Mesothelial cell of epicardium (in vitro differentiated cells): ENCODE measurements at regions not wholly inside any gene's neighbourhood (a gene's known extent, or its start where the extent isn't known, plus 50 kb on each side); places are given as distances from the start of the nearest gene placed in this dataset.

Experiments
- DNase-seq, 2 experiments: peaks; one replicate each; pipeline ENCODE4 v3.0.0; 2021; ENCODE audit warnings: low spot score in 2 of 2; ENCODE audit not compliant: unreplicated experiment in 2 of 2
- H3K27ac Mint-ChIP-seq: 2 replicates; pipeline ENCODE4 v1.8.0; 2021; ENCODE audit warnings: mixed read lengths
- H3K27me3 Mint-ChIP-seq: 2 replicates; pipeline ENCODE4 v1.8.0; 2021; ENCODE audit warnings: low read depth, mixed read lengths
- H3K36me3 Mint-ChIP-seq: 2 replicates; pipeline ENCODE4 v1.8.0; 2021; ENCODE audit warnings: mixed read lengths
- H3K4me1 Mint-ChIP-seq: 2 replicates; pipeline ENCODE4 v1.8.0; 2021; ENCODE audit warnings: mixed read lengths
- H3K4me3 Mint-ChIP-seq: 2 replicates; pipeline ENCODE4 v1.8.0; 2021; ENCODE audit warnings: mild to moderate bottlenecking, moderate library complexity, mixed read lengths
- H3K9me3 Mint-ChIP-seq: 2 replicates; pipeline ENCODE4 v1.8.0; 2021; ENCODE audit warnings: mixed read lengths
- TF ChIP-seq, protein P1 (sequence below): fragments of 200-600 bp; sonication (generic); IDR thresholded peaks from one replicate; pipeline ENCODE4 v1.5.0; 2021; ENCODE audit warnings: antibody characterized with exemption; ENCODE audit not compliant: unreplicated experiment

DNA sequence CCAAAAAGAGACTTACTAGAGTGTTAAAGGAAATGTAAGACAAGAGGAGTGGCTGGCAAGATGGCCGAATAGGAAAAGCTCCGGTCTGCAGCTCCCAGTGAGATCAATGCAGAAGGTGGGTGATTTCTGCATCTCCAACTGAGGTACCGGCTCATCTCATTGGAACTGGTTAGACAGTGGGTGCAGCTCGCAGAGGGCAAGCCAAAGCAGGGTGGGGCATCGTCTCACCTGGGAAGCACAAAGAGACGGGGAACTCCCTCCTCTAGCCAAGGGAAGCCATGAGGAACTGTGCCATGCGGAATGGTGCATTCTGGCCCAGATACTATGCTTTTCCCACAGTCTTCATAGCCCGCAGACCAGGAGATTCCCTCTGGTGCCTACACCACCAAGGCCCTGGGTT lies 308.7 kb downstream of the AGTPBP1 start:
- Mint-ChIP-seq H3K9me3 (peaks cover 31% of the 10 kb centered on the region), H3K4me3 (no peak overlapping the region), H3K36me3 (no peaks in the 10 kb centered on the region), H3K27ac (no peak overlapping the region), H3K4me1 (peaks cover 21% of the 10 kb centered on the region), H3K27me3 (no peaks in the 10 kb centered on the region)
- no peak for DNase-seq
- TF ChIP-seq, protein P1, sequence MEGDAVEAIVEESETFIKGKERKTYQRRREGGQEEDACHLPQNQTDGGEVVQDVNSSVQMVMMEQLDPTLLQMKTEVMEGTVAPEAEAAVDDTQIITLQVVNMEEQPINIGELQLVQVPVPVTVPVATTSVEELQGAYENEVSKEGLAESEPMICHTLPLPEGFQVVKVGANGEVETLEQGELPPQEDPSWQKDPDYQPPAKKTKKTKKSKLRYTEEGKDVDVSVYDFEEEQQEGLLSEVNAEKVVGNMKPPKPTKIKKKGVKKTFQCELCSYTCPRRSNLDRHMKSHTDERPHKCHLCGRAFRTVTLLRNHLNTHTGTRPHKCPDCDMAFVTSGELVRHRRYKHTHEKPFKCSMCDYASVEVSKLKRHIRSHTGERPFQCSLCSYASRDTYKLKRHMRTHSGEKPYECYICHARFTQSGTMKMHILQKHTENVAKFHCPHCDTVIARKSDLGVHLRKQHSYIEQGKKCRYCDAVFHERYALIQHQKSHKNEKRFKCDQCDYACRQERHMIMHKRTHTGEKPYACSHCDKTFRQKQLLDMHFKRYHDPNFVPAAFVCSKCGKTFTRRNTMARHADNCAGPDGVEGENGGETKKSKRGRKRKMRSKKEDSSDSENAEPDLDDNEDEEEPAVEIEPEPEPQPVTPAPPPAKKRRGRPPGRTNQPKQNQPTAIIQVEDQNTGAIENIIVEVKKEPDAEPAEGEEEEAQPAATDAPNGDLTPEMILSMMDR, result no peak

DNA sequence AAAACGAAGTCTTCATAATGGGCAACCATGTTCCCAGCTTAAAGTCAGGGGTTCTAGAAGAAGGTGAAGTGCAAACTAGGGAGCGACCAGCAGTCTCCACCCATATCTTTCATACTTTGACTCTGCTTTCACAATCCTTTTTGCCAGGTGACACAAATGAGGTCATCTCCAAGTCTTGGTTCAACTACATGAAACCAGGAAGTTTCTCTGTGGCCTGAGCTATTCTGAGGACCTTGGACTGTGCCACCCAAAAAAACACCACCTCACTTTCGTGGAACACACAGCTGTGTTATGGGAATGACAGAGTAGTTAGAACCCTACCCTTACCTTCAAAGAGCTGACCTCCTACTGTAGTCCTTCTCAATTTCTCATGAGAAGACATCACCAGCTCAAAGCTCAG lies 309.2 kb downstream of the AGTPBP1 start:
- Mint-ChIP-seq H3K9me3 (peaks cover 27% of the 10 kb centered on the region), H3K4me1 (peaks cover 25% of the 10 kb centered on the region), H3K36me3 (no peaks in the 10 kb centered on the region), H3K27me3 (no peaks in the 10 kb centered on the region), H3K27ac (no peak overlapping the region), H3K4me3 (no peak overlapping the region)
- DNase-seq, result no peak
- TF ChIP-seq, protein P1, result no peak

DNA sequence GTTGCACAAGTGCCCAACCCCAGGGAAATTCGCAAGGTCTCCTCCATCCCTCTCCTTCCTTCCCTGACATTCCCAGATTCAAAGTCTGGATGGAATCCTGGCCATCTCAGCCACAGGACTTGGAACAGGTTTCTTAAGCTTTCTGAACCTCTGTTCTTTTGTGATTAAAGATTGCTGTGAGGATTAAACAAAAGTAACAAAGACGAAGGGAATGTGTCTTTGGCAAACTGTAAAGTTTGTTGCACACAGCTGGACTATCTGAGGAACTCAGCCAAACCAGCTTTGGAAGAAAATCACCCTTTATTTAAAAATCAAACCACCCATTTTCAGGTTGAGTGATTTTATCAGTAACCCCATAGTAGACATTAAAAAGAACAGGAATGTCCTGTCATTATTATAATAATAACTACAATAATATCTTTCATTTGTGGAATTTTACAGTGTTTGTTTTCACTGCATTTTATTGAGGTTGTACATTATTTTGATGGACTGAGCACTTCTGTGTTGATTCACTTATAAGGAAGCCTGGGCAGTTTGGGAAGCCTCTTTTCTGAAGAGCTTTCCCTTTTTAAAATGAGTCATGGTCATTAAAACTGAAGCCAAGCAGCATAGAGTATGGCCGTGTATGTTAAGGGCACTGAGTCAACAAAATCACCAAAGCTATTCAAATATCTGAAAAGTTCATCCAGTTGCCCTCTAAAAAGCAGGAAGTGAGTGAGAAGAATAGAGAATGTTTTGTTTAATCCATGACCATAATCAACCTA lies 310.2 kb downstream of the AGTPBP1 start:
- H3K9me3 Mint-ChIP-seq, result peaks cover 20% of the 10 kb centered on the region
- peaks cover 26% of the 10 kb centered on the region for H3K4me1 Mint-ChIP-seq
- no peaks in the 10 kb centered on the region for H3K36me3 Mint-ChIP-seq
- TF ChIP-seq, protein P1, result no peak
- no peak for DNase-seq
- no peaks in the 10 kb centered on the region for H3K27me3 Mint-ChIP-seq
- no peak overlapping the region for H3K27ac Mint-ChIP-seq
- H3K4me3 Mint-ChIP-seq, result no peak overlapping the region

DNA sequence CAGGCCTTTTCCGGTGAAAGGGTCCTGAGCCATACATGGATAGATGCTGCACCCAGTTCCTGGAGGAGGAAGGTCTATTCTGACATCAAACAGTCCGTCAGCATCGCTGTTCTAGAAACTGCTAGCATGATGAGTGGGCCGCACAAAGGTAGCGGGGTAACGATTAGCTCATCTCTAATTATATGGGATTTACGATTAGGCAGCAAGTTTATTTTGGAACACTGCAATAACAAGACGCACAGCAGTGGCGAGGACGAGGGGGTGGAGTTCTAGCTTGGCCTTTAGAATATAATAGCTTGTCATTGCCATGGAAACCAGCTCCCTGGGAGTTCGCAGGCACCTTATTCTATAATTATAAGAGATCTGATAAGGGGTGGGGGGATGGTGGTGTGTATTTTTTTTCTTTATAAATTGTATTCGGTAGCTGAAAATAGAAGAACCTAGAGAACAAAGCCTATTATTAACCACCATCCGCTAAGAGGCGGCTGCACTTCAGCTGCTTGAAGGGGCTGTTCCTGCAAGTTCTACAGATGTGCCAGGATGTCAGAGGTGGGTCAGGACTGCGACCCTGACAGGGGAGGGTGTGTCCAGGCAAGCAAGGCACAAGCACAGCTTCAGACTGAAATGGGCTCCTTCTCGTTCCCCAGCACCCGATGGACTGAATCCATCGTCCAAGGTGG lies 311.0 kb downstream of the AGTPBP1 start:
- Mint-ChIP-seq H3K4me1 (peaks cover 30% of the 10 kb centered on the region), H3K27ac (no peak overlapping the region), H3K27me3 (no peaks in the 10 kb centered on the region), H3K9me3 (peaks cover 12% of the 10 kb centered on the region), H3K4me3 (no peak overlapping the region), H3K36me3 (no peaks in the 10 kb centered on the region)
- TF ChIP-seq, protein P1, result no peak
- no peak for DNase-seq

DNA sequence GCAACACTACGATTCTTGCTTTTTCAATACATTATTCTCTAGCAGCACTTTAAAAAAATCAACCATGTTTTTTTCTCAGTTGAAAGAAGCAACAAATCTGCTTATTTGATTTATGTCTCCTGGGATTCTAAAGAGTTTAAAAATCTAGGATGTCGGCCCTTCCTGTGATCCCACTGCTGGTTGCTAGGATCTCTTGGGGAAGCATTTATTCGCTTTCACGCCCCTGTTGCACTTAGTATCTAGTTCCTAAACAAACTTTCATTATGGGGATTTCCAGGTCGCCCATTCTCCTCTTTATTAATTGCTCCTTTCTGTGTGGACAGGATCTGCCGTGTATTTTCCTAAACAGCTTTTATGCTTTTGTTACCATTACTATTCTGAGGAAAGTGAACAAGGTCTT lies 313.5 kb downstream of the AGTPBP1 start:
- Mint-ChIP-seq H3K27me3 (no peaks in the 10 kb centered on the region), H3K4me3 (no peak overlapping the region), H3K9me3 (peaks cover 5% of the 10 kb centered on the region), H3K4me1 (peaks cover 33% of the 10 kb centered on the region), H3K36me3 (no peaks in the 10 kb centered on the region), H3K27ac (no peak overlapping the region)
- TF ChIP-seq, protein P1, result no peak
- DNase-seq, result no peak
